AG04450 (cell line): ENCODE measurements at regions not wholly inside any gene's neighbourhood (a gene's known extent, or its start where the extent isn't known, plus 50 kb on each side); places are given as distances from the start of the nearest gene placed in this dataset.

Source experiments
- CTCF ChIA-PET: fragments of 300-600, 350-600 bp; formaldehyde crosslinking; extraction: SDS; loops from one replicate; lab custom pipeline; 2022; ENCODE audit warnings: antibody characterized with exemption, inconsistent platforms; lab: Charles Lee
- POLR2A ChIA-PET: fragments of 350-600 bp; formaldehyde crosslinking; extraction: SDS; loops from one replicate; lab custom pipeline; 2021; ENCODE audit warnings: antibody characterized with exemption, inconsistent platforms; lab: Yijun Ruan, JAX
- DNase-seq: peaks from one replicate; pipeline ENCODE4 v3.0.0-alpha.2; 2011; ENCODE audit warnings: low read depth, low spot score
- H3K27ac ChIP-seq: one replicate; pipeline ENCODE4 v1.5.1; 2012; ENCODE audit warnings: low read depth, low read length, control low read depth
- H3K27me3 ChIP-seq: one replicate; pipeline ENCODE4 v1.6.0; 2012; ENCODE audit warnings: low read length; ENCODE audit not compliant: control insufficient read depth, insufficient read depth
- H3K4me3 ChIP-seq: 2 replicates; pipeline ENCODE4 v1.5.1; 2011; ENCODE audit warnings: mild to moderate bottlenecking, low read depth, low read length, control low read depth
- H3K9me3 ChIP-seq: 2 replicates; pipeline ENCODE4 v1.5.1; 2012; ENCODE audit warnings: low read length; ENCODE audit not compliant: control insufficient read depth, insufficient read depth
- CTCF ChIP-seq: IDR thresholded peaks from 2 replicates; pipeline ENCODE4 v1.5.1; 2011; ENCODE audit warnings: low read depth, low read length, control low read depth, inconsistent platforms

- POLR2A ChIA-PET, result no interaction called here
- CTCF ChIA-PET, result no interaction called here
- no peaks in the 10 kb centered on the region for H3K27me3 ChIP-seq
These were observed 182.7 kb downstream of the TAF11L14 start for GRCh38 chr5:17816944-17817343.

GRCh38 chr5:17817990-17818389 lies 183.7 kb downstream of the TAF11L14 start:
- ChIA-PET CTCF (no interaction called here), POLR2A (no interaction called here)
- Histone ChIP-seq H3K4me3 (no peak overlapping the region), H3K27ac (no peak overlapping the region), H3K27me3 (no peaks in the 10 kb centered on the region), H3K9me3 (no peaks in the 10 kb centered on the region)
- no peak for DNase-seq
- TF ChIP-seq CTCF, result no peak

More at GRCh38 chr5:17816944-17817343, 182.7 kb downstream of the TAF11L14 start:
- DNase-seq, result no peak
- no peak for TF ChIP-seq CTCF
- H3K27ac ChIP-seq, result no peak overlapping the region
- H3K9me3 ChIP-seq, result no peaks in the 10 kb centered on the region
- H3K4me3 ChIP-seq, result no peak overlapping the region

GRCh38 chr5:17819783-17820182 lies 185.5 kb downstream of the TAF11L14 start:
- no peak for DNase-seq

GRCh38 chr5:17828681-17829080 lies 194.4 kb downstream of the TAF11L14 start:
- CTCF ChIA-PET, result no interaction called here

More at GRCh38 chr5:17819783-17820182, 185.5 kb downstream of the TAF11L14 start:
- ChIA-PET POLR2A (no interaction called here), CTCF (no interaction called here)
- no peak for TF ChIP-seq CTCF
- Histone ChIP-seq H3K27me3 (no peaks in the 10 kb centered on the region), H3K9me3 (no peaks in the 10 kb centered on the region), H3K27ac (no peak overlapping the region), H3K4me3 (no peak overlapping the region)

GRCh38 chr5:17829456-17829855 lies 195.2 kb downstream of the TAF11L14 start:
- no peak overlapping the region for H3K4me3 ChIP-seq
- DNase-seq, result no peak
- H3K9me3 ChIP-seq, result no peaks in the 10 kb centered on the region
- POLR2A ChIA-PET, result no interaction called here
- CTCF ChIA-PET, result no interaction called here
- no peaks in the 10 kb centered on the region for H3K27me3 ChIP-seq
- H3K27ac ChIP-seq, result no peak overlapping the region
- no peak for TF ChIP-seq CTCF

More at GRCh38 chr5:17828681-17829080, 194.4 kb downstream of the TAF11L14 start:
- DNase-seq, result no peak
- Histone ChIP-seq H3K27ac (no peak overlapping the region), H3K27me3 (no peaks in the 10 kb centered on the region), H3K9me3 (no peaks in the 10 kb centered on the region), H3K4me3 (no peak overlapping the region)
- POLR2A ChIA-PET, result no interaction called here
- no peak for TF ChIP-seq CTCF
